ENCODE measurements at regions not wholly inside any gene's neighbourhood (a gene's known extent, or its start where the extent isn't known, plus 50 kb on each side); places are given as distances from the start of the nearest gene placed in this dataset.

GRCh38 chr17:45688353-45688752, 95.8 kb upstream of the CRHR1 start:
- DNase-seq, result no peak
- Histone ChIP-seq H3K36me3 (no peaks in the 10 kb centered on the region), H3K27ac (no peak overlapping the region), H3K4me1 (no peaks in the 10 kb centered on the region), H3K4me3 (no peak overlapping the region), H3K27me3 (peaks cover 0 to 61% (median 43%) of the 10 kb centered on the region in 7 donors), H3K9me3 (no peaks in the 10 kb centered on the region)
- intact Hi-C loops (cut with DNase I), result no loop called here
- no peak for ATAC-seq
- 62% methylated on average over 10 of the region's 10 CpGs for WGBS, 2 donors
- no peak for TF ChIP-seq CTCF (IDR thresholded peaks at IDR 0.05)

GRCh38 chr17:45688820-45689219, 95.3 kb upstream of the CRHR1 start:
- WGBS, 2 donors, result 85 to 86% methylated on average over 7 of the region's 7 CpGs
- intact Hi-C loops (cut with DNase I), result no loop called here
- peaks cover 0 to 61% (median 46%) of the 10 kb centered on the region in 7 donors for H3K27me3 ChIP-seq
- ATAC-seq (no peak), DNase-seq (no peak)
- H3K4me1 ChIP-seq, result no peaks in the 10 kb centered on the region
- no peak for TF ChIP-seq CTCF (IDR thresholded peaks at IDR 0.05)
- H3K27ac ChIP-seq, result no peak overlapping the region
- no peaks in the 10 kb centered on the region for H3K9me3 ChIP-seq
- H3K4me3 ChIP-seq, result no peak overlapping the region
- no peaks in the 10 kb centered on the region for H3K36me3 ChIP-seq

GRCh38 chr17:45689451-45689850, 94.7 kb upstream of the CRHR1 start:
- Histone ChIP-seq H3K36me3 (no peaks in the 10 kb centered on the region), H3K27ac (no peak overlapping the region), H3K27me3 (peaks cover 0 to 68% (median 46%) of the 10 kb centered on the region in 7 donors), H3K4me3 (no peak overlapping the region), H3K9me3 (no peaks in the 10 kb centered on the region), H3K4me1 (no peaks in the 10 kb centered on the region)
- whole genome bisulfite sequencing, 2 donors, result 82 to 85% methylated on average over 6 of the region's 6 CpGs
- no peak for DNase-seq
- intact Hi-C loops (cut with DNase I), result no loop called here
- TF ChIP-seq CTCF (IDR thresholded peaks at IDR 0.05), result no peak
- no peak for ATAC-seq

- no peak for DNase-seq
- intact Hi-C loops (cut with DNase I), result no loop called here
- Histone ChIP-seq H3K4me1 (no peaks in the 10 kb centered on the region), H3K4me3 (no peak overlapping the region), H3K27me3 (peaks cover 0 to 75% (median 51%) of the 10 kb centered on the region in 7 donors), H3K36me3 (no peaks in the 10 kb centered on the region), H3K9me3 (no peaks in the 10 kb centered on the region), H3K27ac (no peak overlapping the region)
- 54 to 63% methylated on average over 13 of the region's 13 CpGs for WGBS, 2 donors
- no peak for ATAC-seq
- TF ChIP-seq CTCF (IDR thresholded peaks at IDR 0.05), result no peak
These were observed 93.4 kb upstream of the CRHR1 start for GRCh38 chr17:45690625-45691275.

All from heart right ventricle (tissue), 16 donors.